DMS53 (cell line): ENCODE measurements at regions not wholly inside any gene's neighbourhood (a gene's known extent, or its start where the extent isn't known, plus 50 kb on each side); places are given as distances from the start of the nearest gene placed in this dataset.
"Not testable (repeated sequence)": the region's sequence is repeated elsewhere in the genome, so short reads cannot be mapped to it uniquely, and the experiment has no call there.

Experiments
- DNase-seq: peaks from one replicate; lab custom pipeline; 2025; lab: John Stamatoyannopoulos, UW

GRCh38 chr5:62100201-62100600, 205.8 kb upstream of the KIF2A start:
- DNase-seq = no peak

GRCh38 chr5:62103863-62104262, 202.1 kb upstream of the KIF2A start:
- DNase-seq = not testable (repeated sequence)

- DNase-seq = no peak
These were observed 194.6 kb upstream of the KIF2A start for GRCh38 chr5:62111428-62111827.

- peak; percentile 13 for DNase-seq
These were observed 193.2 kb upstream of the KIF2A start for GRCh38 chr5:62112689-62113228.

GRCh38 chr5:62115014-62115413, 191.0 kb upstream of the KIF2A start:
- peak; percentile 18 for DNase-seq

- peak; percentile 27 for DNase-seq
These were observed 181.7 kb upstream of the KIF2A start for GRCh38 chr5:62124266-62124665.

- DNase-seq = no peak
These were observed 179.9 kb upstream of the KIF2A start for GRCh38 chr5:62126090-62126489.

GRCh38 chr5:62127098-62127736, 178.8 kb upstream of the KIF2A start:
- DNase-seq = peak; percentile 15

- DNase-seq = no peak
These were observed 175.9 kb upstream of the KIF2A start for GRCh38 chr5:62130107-62130506.

- no peak for DNase-seq
These were observed 173.7 kb upstream of the KIF2A start for GRCh38 chr5:62132276-62132675.

- DNase-seq = no peak
These were observed 172.6 kb upstream of the KIF2A start for GRCh38 chr5:62133426-62133825.

GRCh38 chr5:62134811-62135210, 171.2 kb upstream of the KIF2A start:
- DNase-seq = no peak

GRCh38 chr5:62137628-62138027, 168.4 kb upstream of the KIF2A start:
- DNase-seq = no peak

GRCh38 chr5:62138607-62139006, 167.4 kb upstream of the KIF2A start:
- no peak for DNase-seq

GRCh38 chr5:62139741-62140140, 166.3 kb upstream of the KIF2A start:
- no peak for DNase-seq

- DNase-seq = no peak
These were observed 163.7 kb upstream of the KIF2A start for GRCh38 chr5:62142351-62142750.

GRCh38 chr5:62143268-62144229, 162.5 kb upstream of the KIF2A start:
- peak; percentile 72 for DNase-seq

- peak; percentile 66 for DNase-seq
These were observed 161.5 kb upstream of the KIF2A start for GRCh38 chr5:62144401-62145022.

- DNase-seq = no peak
These were observed 156.1 kb upstream of the KIF2A start for GRCh38 chr5:62149879-62150278.

GRCh38 chr5:62152394-62153087, 153.5 kb upstream of the KIF2A start:
- DNase-seq = peak; percentile 73

GRCh38 chr5:62154758-62155157, 151.2 kb upstream of the KIF2A start:
- no peak for DNase-seq

- no peak for DNase-seq
These were observed 150.0 kb upstream of the KIF2A start for GRCh38 chr5:62155988-62156387.
